ENCODE measurements at regions not wholly inside any gene's neighbourhood (a gene's known extent, or its start where the extent isn't known, plus 50 kb on each side); places are given as distances from the start of the nearest gene placed in this dataset.

- Histone ChIP-seq H3F3A (ENCODE audit: insufficient read depth, low read length) (no peaks in the 10 kb centered on the region), H3K27me3 (ENCODE audit: insufficient read depth, low read length) (no peaks in the 10 kb centered on the region), H3K4me3 (ENCODE audit: low read depth, low read length, poor library complexity, severe bottlenecking) (no peak overlapping the region), H4K20me1 (ENCODE audit: insufficient read depth, low read length) (no peaks in the 10 kb centered on the region), H3K79me2 (ENCODE audit: insufficient read depth, low read length) (no peaks in the 10 kb centered on the region), H2AFZ (ENCODE audit: low read length) (no peak overlapping the region), H3K36me3 (ENCODE audit: insufficient read depth, low read length) (no peaks in the 10 kb centered on the region), H3K9ac (ENCODE audit: low read length) (no peak overlapping the region), H3K27ac (ENCODE audit: low read depth, low read length, poor library complexity, severe bottlenecking) (no peak overlapping the region), H3K9me3 (ENCODE audit: low read length) (no peaks in the 10 kb centered on the region), H3K4me1 (ENCODE audit: insufficient read depth, low read length, severe bottlenecking) (no peaks in the 10 kb centered on the region), H3K4me2 (ENCODE audit: low read length) (no peak overlapping the region), H3K9me2 (ENCODE audit: low read depth, low read length) (no peaks in the 10 kb centered on the region)
- TF ChIP-seq CTCF (IDR thresholded peaks at IDR 0.05; ENCODE audit: low read length), result no peak
- TF ChIP-seq EZH2 (IDR thresholded peaks at IDR 0.05; ENCODE audit: borderline replicate concordance, low read length), result no peak
These were observed 376.7 kb upstream of the CITED2 start for GRCh38 chr6:139751179-139751578.

- Histone ChIP-seq H4K20me1 (ENCODE audit: insufficient read depth, low read length) (no peaks in the 10 kb centered on the region), H3K4me3 (ENCODE audit: low read depth, low read length, poor library complexity, severe bottlenecking) (no peak overlapping the region), H3K9ac (ENCODE audit: low read length) (no peak overlapping the region), H3K4me1 (ENCODE audit: insufficient read depth, low read length, severe bottlenecking) (no peaks in the 10 kb centered on the region), H3K79me2 (ENCODE audit: insufficient read depth, low read length) (no peaks in the 10 kb centered on the region), H3K36me3 (ENCODE audit: insufficient read depth, low read length) (no peaks in the 10 kb centered on the region), H3K27ac (ENCODE audit: low read depth, low read length, poor library complexity, severe bottlenecking) (no peak overlapping the region), H3K9me3 (ENCODE audit: low read length) (no peaks in the 10 kb centered on the region), H3K9me2 (ENCODE audit: low read depth, low read length) (no peaks in the 10 kb centered on the region), H3K4me2 (ENCODE audit: low read length) (no peak overlapping the region), H2AFZ (ENCODE audit: low read length) (no peak overlapping the region), H3F3A (ENCODE audit: insufficient read depth, low read length) (no peaks in the 10 kb centered on the region), H3K27me3 (ENCODE audit: insufficient read depth, low read length) (no peaks in the 10 kb centered on the region)
- TF ChIP-seq EZH2 (IDR thresholded peaks at IDR 0.05; ENCODE audit: borderline replicate concordance, low read length) (no peak), CTCF (IDR thresholded peaks at IDR 0.05; ENCODE audit: low read length) (no peak)
These were observed 374.1 kb upstream of the CITED2 start for GRCh38 chr6:139748353-139749146.

GRCh38 chr6:139747154-139747553 lies 372.7 kb upstream of the CITED2 start:
- no peak overlapping the region for H3K4me2 ChIP-seq (ENCODE audit: low read length)
- H3K36me3 ChIP-seq (ENCODE audit: insufficient read depth, low read length), result no peaks in the 10 kb centered on the region
- no peak overlapping the region for H3K27ac ChIP-seq (ENCODE audit: low read depth, low read length, poor library complexity, severe bottlenecking)

More at GRCh38 chr6:139747154-139747553, 372.7 kb upstream of the CITED2 start:
- H3K9me3 ChIP-seq (ENCODE audit: low read length), result no peaks in the 10 kb centered on the region
- TF ChIP-seq CTCF (IDR thresholded peaks at IDR 0.05; ENCODE audit: low read length) (no peak), EZH2 (IDR thresholded peaks at IDR 0.05; ENCODE audit: borderline replicate concordance, low read length) (no peak)
- no peaks in the 10 kb centered on the region for H3F3A ChIP-seq (ENCODE audit: insufficient read depth, low read length)
- H3K79me2 ChIP-seq (ENCODE audit: insufficient read depth, low read length), result no peaks in the 10 kb centered on the region
- no peaks in the 10 kb centered on the region for H3K9me2 ChIP-seq (ENCODE audit: low read depth, low read length)
- no peaks in the 10 kb centered on the region for H4K20me1 ChIP-seq (ENCODE audit: insufficient read depth, low read length)
- H3K9ac ChIP-seq (ENCODE audit: low read length), result no peak overlapping the region
- no peak overlapping the region for H3K4me3 ChIP-seq (ENCODE audit: low read depth, low read length, poor library complexity, severe bottlenecking)
- H2AFZ ChIP-seq (ENCODE audit: low read length), result no peak overlapping the region
- no peaks in the 10 kb centered on the region for H3K27me3 ChIP-seq (ENCODE audit: insufficient read depth, low read length)
- no peaks in the 10 kb centered on the region for H3K4me1 ChIP-seq (ENCODE audit: insufficient read depth, low read length, severe bottlenecking)
